Parathyroid adenoma (tissue), 2 donors: ENCODE measurements at regions not wholly inside any gene's neighbourhood (a gene's known extent, or its start where the extent isn't known, plus 50 kb on each side); places are given as distances from the start of the nearest gene placed in this dataset.

Source experiments
- H2AFZ ChIP-seq: fragments of 300-600 bp; sonication (generic); one replicate; pipeline ENCODE4 v1.7.0; 2017; ENCODE audit warnings: antibody characterized with exemption, mild to moderate bottlenecking
- H3K27ac ChIP-seq: fragments of 300-600 bp; sonication (generic); one replicate; pipeline ENCODE4 v1.7.0; 2017
- H3K27me3 ChIP-seq: fragments of 300-600 bp; sonication (generic); one replicate; pipeline ENCODE4 v1.7.0; 2017; ENCODE audit warnings: low read length; ENCODE audit not compliant: control insufficient read depth, insufficient read depth
- H3K36me3 ChIP-seq: fragments of 300-600 bp; sonication (generic); one replicate; pipeline ENCODE4 v1.7.0; 2017; ENCODE audit warnings: low read length; ENCODE audit not compliant: control insufficient read depth, insufficient read depth
- H3K4me1 ChIP-seq: fragments of 300-600 bp; sonication (generic); one replicate; pipeline ENCODE4 v1.7.0; 2017; ENCODE audit warnings: control low read depth
- H3K4me2 ChIP-seq: fragments of 300-600 bp; sonication (generic); one replicate; pipeline ENCODE4 v1.7.0; 2017; ENCODE audit warnings: low read length
- H3K4me3 ChIP-seq: fragments of 300-600 bp; sonication (generic); one replicate; pipeline ENCODE4 v1.7.0; 2017; ENCODE audit warnings: low read depth, low read length
- H3K79me2 ChIP-seq: fragments of 300-600 bp; sonication (generic); one replicate; pipeline ENCODE4 v1.7.0; 2017; ENCODE audit warnings: control low read depth
- H3K9ac ChIP-seq: fragments of 300-600 bp; sonication (generic); one replicate; pipeline ENCODE4 v1.7.0; 2017; ENCODE audit warnings: mild to moderate bottlenecking
- H3K9me3 ChIP-seq: fragments of 300-600 bp; sonication (generic); one replicate; pipeline ENCODE4 v1.7.0; 2017; ENCODE audit warnings: low read length; ENCODE audit not compliant: control insufficient read depth
- CTCF ChIP-seq: fragments of 300-600 bp; sonication (generic); IDR thresholded peaks from one replicate; pipeline ENCODE4 v1.7.0; 2017; ENCODE audit warnings: antibody characterized with exemption, mild to moderate bottlenecking
- donor health status: primary hyperparathyroidism.

- Histone ChIP-seq H3K4me1 (no peaks in the 10 kb centered on the region), H3K4me3 (no peak overlapping the region), H3K27ac (no peak overlapping the region), H3K9me3 (no peaks in the 10 kb centered on the region), H3K9ac (no peak overlapping the region), H3K27me3 (no peaks in the 10 kb centered on the region), H3K79me2 (no peaks in the 10 kb centered on the region), H3K4me2 (no peak overlapping the region), H3K36me3 (no peaks in the 10 kb centered on the region), H2AFZ (no peak overlapping the region)
- TF ChIP-seq CTCF, result no peak
Measured at GRCh38 chr6:74283532-74283931, 587.5 kb downstream of the CD109 start.

DNA sequence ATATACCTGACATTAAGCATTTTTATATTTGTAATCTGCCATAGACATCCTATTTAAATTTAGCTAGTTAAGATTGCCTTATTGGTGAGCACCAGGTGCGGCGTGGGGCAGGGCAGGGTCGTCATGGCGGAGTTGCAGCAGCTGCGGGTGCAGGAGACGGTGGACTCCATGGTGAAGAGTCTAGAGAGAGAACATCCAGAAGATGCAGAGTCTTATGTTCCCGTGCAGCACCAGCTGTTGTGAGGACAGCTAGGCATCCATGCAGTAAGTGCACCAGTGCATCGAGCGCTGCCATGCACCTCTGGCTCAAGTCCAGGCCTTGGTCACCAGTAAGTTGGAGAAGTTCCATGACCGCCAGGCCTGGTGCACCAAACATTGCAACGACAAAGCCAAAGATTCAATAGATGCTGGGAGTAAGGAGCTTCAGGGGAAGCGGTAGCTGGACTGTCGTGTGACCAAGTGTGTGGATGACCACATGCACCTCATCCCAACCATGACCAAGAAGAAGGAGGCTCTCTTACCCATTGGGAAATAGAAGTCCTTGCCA is 586.2 kb downstream of the CD109 start:
- H3K36me3 ChIP-seq, result no peaks in the 10 kb centered on the region
- no peak overlapping the region for H3K4me3 ChIP-seq
- no peak for TF ChIP-seq CTCF
- H3K4me1 ChIP-seq, result no peaks in the 10 kb centered on the region
- H3K4me2 ChIP-seq, result no peak overlapping the region
- no peak overlapping the region for H3K9ac ChIP-seq
- no peak overlapping the region for H3K27ac ChIP-seq
- no peaks in the 10 kb centered on the region for H3K9me3 ChIP-seq
- no peak overlapping the region for H2AFZ ChIP-seq
- H3K79me2 ChIP-seq, result no peaks in the 10 kb centered on the region
- H3K27me3 ChIP-seq, result no peaks in the 10 kb centered on the region

DNA sequence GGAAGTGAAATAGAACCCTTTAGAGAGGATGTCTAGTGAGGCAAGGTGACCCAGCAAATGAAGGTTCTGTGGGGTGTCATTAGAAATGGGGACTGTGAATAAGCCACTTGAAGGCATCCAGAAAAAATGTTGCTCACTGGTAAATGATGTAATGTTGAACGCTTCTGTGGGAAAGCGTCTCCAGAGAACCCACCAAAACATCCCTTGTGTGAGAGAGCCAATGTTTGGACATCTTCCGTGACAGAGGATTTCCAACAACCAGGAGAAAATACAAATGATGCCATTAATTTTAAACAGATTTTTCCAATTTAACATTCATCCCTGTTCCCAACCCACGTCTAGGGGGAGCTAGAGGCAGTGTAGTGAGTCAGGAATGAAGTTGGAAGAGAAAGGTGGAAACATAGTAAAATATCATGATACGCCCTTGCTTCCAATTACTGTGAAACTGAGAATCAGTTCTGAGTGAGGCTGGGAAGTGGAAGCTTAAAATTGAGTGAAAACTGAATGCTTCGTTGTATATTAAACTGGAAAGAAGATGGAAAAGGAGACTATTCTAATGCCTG is 584.2 kb downstream of the CD109 start:
- H3K4me1 ChIP-seq, result no peaks in the 10 kb centered on the region
- H3K4me3 ChIP-seq, result no peak overlapping the region
- no peaks in the 10 kb centered on the region for H3K9me3 ChIP-seq
- H3K9ac ChIP-seq, result no peak overlapping the region
- no peak overlapping the region for H3K4me2 ChIP-seq
- no peak for TF ChIP-seq CTCF
- no peak overlapping the region for H3K27ac ChIP-seq
- H3K79me2 ChIP-seq, result no peaks in the 10 kb centered on the region
- no peak overlapping the region for H2AFZ ChIP-seq
- H3K36me3 ChIP-seq, result no peaks in the 10 kb centered on the region
- H3K27me3 ChIP-seq, result no peaks in the 10 kb centered on the region

GRCh38 chr6:74277777-74278186 is 581.8 kb downstream of the CD109 start:
- Histone ChIP-seq H3K27ac (no peak overlapping the region), H3K4me2 (no peak overlapping the region), H3K9ac (no peak overlapping the region), H3K9me3 (no peaks in the 10 kb centered on the region), H3K4me3 (no peak overlapping the region), H3K79me2 (no peaks in the 10 kb centered on the region), H3K27me3 (no peaks in the 10 kb centered on the region), H2AFZ (no peak overlapping the region), H3K4me1 (no peaks in the 10 kb centered on the region), H3K36me3 (no peaks in the 10 kb centered on the region)
- no peak for TF ChIP-seq CTCF

- H3K4me3 ChIP-seq, result no peak overlapping the region
- H3K9me3 ChIP-seq, result no peaks in the 10 kb centered on the region
- no peaks in the 10 kb centered on the region for H3K36me3 ChIP-seq
- no peak overlapping the region for H2AFZ ChIP-seq
- H3K4me2 ChIP-seq, result no peak overlapping the region
- H3K79me2 ChIP-seq, result no peaks in the 10 kb centered on the region
- H3K27me3 ChIP-seq, result no peaks in the 10 kb centered on the region
- H3K4me1 ChIP-seq, result no peaks in the 10 kb centered on the region
- H3K27ac ChIP-seq, result no peak overlapping the region
- no peak overlapping the region for H3K9ac ChIP-seq
- TF ChIP-seq CTCF, result no peak
Measured at GRCh38 chr6:74273541-74273940, 577.5 kb downstream of the CD109 start.
